ENCODE measurements at regions not wholly inside any gene's neighbourhood (a gene's known extent, or its start where the extent isn't known, plus 50 kb on each side); places are given as distances from the start of the nearest gene placed in this dataset.

GRCh38 chr3:189404024-189404423 is 227.2 kb upstream of the TP63 start:
- Histone ChIP-seq H3K36me3 (no peaks in the 10 kb centered on the region), H3K27me3 (no peaks in the 10 kb centered on the region), H3K4me1 (no peaks in the 10 kb centered on the region), H3K9me3 (no peaks in the 10 kb centered on the region), H3K27ac (no peak overlapping the region), H3K4me3 (no peak overlapping the region)
- intact Hi-C loops (cut with DNase I; ENCODE audit: low total_unique reads) = no loop called here
- DNase-seq = no peak
- TF ChIP-seq POLR2A (IDR thresholded peaks at IDR 0.05) = no peak
- no peak for TF ChIP-seq CTCF (IDR thresholded peaks at IDR 0.05)

DNA sequence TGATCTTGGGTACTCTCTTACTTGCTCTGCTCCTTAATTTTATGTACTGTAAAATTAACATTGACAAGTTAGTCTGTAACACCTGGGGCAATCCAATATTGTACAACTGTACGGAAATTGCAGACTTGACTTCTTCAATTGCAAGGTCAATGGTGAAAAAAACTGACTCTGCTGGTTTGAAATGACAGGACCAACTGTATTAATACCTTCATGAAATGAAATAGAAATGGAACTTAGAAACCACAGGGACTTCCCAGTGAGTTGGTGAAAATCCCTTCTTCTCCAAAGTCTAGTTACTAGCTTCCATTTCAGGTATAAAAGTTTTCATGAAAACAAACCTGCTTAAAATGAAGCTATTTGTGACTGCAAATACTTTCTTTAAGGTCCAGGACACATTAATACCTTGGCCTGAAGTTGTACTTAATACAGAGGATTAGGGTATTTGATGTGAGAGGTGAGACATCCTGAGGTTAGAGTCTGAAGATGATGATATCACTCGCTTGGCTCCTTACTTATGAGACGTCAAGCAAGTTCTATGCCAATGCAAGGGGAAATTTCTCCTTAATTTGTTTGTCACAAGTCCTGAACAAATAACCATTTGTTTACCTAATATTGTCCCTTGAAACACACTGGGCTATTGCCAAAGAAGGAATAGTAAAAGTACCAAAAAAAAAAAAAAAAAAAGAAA is 226.2 kb upstream of the TP63 start:
- Histone ChIP-seq H3K4me1 (no peaks in the 10 kb centered on the region), H3K4me3 (no peak overlapping the region), H3K36me3 (no peaks in the 10 kb centered on the region), H3K27me3 (no peaks in the 10 kb centered on the region), H3K27ac (no peak overlapping the region), H3K9me3 (no peaks in the 10 kb centered on the region)
- DNase-seq = no peak
- intact Hi-C loops (cut with DNase I; ENCODE audit: low total_unique reads) = no loop called here
- no peak for TF ChIP-seq CTCF (IDR thresholded peaks at IDR 0.05)
- no peak for TF ChIP-seq POLR2A (IDR thresholded peaks at IDR 0.05)

- no peaks in the 10 kb centered on the region for H3K4me1 ChIP-seq
- H3K27me3 ChIP-seq = no peaks in the 10 kb centered on the region
- intact Hi-C loops (cut with DNase I; ENCODE audit: low total_unique reads) = no loop called here
- TF ChIP-seq POLR2A (IDR thresholded peaks at IDR 0.05) (no peak), CTCF (IDR thresholded peaks at IDR 0.05) (no peak)
- H3K9me3 ChIP-seq = no peaks in the 10 kb centered on the region
- H3K27ac ChIP-seq = no peak overlapping the region
- H3K4me3 ChIP-seq = no peak overlapping the region
- DNase-seq = no peak
- no peaks in the 10 kb centered on the region for H3K36me3 ChIP-seq
Observed at GRCh38 chr3:189406148-189406547, 225.0 kb upstream of the TP63 start.

- Histone ChIP-seq H3K27me3 (no peaks in the 10 kb centered on the region), H3K9me3 (no peaks in the 10 kb centered on the region), H3K4me1 (no peaks in the 10 kb centered on the region), H3K36me3 (no peaks in the 10 kb centered on the region), H3K27ac (no peak overlapping the region), H3K4me3 (no peak overlapping the region)
- TF ChIP-seq CTCF (IDR thresholded peaks at IDR 0.05) (no peak), POLR2A (IDR thresholded peaks at IDR 0.05) (no peak)
- no peak for DNase-seq
- intact Hi-C loops (cut with DNase I; ENCODE audit: low total_unique reads) = no loop called here
Observed at GRCh38 chr3:189410522-189410921, 220.7 kb upstream of the TP63 start.

- no peak for TF ChIP-seq CTCF (IDR thresholded peaks at IDR 0.05)
- no peaks in the 10 kb centered on the region for H3K27me3 ChIP-seq
- H3K36me3 ChIP-seq = no peaks in the 10 kb centered on the region
- DNase-seq = no peak
- H3K4me1 ChIP-seq = no peaks in the 10 kb centered on the region
- intact Hi-C loops (cut with DNase I; ENCODE audit: low total_unique reads) = no loop called here
- H3K4me3 ChIP-seq = no peak overlapping the region
- H3K9me3 ChIP-seq = no peaks in the 10 kb centered on the region
- H3K27ac ChIP-seq = no peak overlapping the region
Observed at GRCh38 chr3:189419038-189419437, 212.2 kb upstream of the TP63 start.
